ENCODE measurements at regions not wholly inside any gene's neighbourhood (a gene's known extent, or its start where the extent isn't known, plus 50 kb on each side); places are given as distances from the start of the nearest gene placed in this dataset.

DNA sequence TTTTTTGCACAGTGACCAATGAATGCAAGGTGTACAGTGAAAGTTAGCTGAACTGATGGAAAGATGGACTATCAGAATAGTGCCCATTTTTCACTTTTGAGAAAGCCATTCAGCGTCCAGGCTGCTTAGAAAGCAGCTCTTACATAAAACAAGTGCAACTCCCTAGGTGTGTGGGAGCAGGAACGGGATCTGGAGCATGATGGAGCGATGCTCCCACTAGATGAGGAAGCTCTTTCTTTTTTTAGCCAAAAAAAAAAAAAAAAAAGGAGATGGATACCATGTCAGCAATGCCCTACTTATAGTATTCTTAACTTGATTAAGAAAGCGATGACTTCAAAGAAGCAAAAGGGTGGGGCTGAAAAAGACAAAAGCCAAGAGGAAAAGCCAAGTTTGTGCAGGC is 925.5 kb downstream of the GATA3 start:
- Histone ChIP-seq H3K27ac (no peak overlapping the region), H3K4me3 (no peak overlapping the region), H3K4me1 (replicated peaks) (no peaks in the 10 kb centered on the region), H3K27me3 (replicated peaks; ENCODE audit: insufficient read depth) (no peaks in the 10 kb centered on the region), H3K9me3 (no peaks in the 10 kb centered on the region), H3K36me3 (no peaks in the 10 kb centered on the region)
- 77% methylated on average over 4 of the region's 4 CpGs for WGBS
- DNase-seq (ENCODE audit: low spot score): no peak
- intact Hi-C loops (cut with DNase I): no loop called here
- TF ChIP-seq CTCF (IDR thresholded peaks at IDR 0.05): no peak
- no peak for TF ChIP-seq POLR2A (IDR thresholded peaks at IDR 0.05)
- TF ChIP-seq POLR2AphosphoS5 (IDR thresholded peaks at IDR 0.05): no peak

DNA sequence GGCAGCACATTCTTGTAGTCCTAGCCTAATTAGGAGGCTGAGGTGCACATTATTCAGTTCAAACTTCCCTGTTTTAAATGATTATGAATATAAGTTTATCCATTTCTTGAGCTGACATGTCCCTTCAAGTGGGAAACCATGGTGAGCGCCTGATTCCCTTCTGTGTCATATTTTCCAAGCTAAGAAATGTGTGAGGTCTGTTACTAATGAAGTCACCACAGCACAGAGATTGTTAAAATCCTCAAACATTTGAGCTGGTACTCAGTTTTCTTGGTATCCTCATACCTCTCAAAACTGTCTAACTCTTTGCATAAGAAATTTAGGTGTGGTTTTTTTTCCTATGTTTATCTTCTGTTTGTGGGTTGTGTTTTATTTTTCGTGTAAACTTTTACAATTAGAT is 926.8 kb downstream of the GATA3 start:
- Histone ChIP-seq H3K27ac (no peak overlapping the region), H3K4me1 (replicated peaks) (no peaks in the 10 kb centered on the region), H3K36me3 (no peaks in the 10 kb centered on the region), H3K27me3 (replicated peaks; ENCODE audit: insufficient read depth) (no peaks in the 10 kb centered on the region), H3K9me3 (no peaks in the 10 kb centered on the region), H3K4me3 (no peak overlapping the region)
- no peak for TF ChIP-seq POLR2AphosphoS5 (IDR thresholded peaks at IDR 0.05)
- no peak for TF ChIP-seq CTCF (IDR thresholded peaks at IDR 0.05)
- no peak for TF ChIP-seq POLR2A (IDR thresholded peaks at IDR 0.05)
- intact Hi-C loops (cut with DNase I): no loop called here
- 73% methylated on average over 2 of the region's 2 CpGs for WGBS
- DNase-seq (ENCODE audit: low spot score): no peak

- Histone ChIP-seq H3K4me1 (replicated peaks) (no peaks in the 10 kb centered on the region), H3K36me3 (no peaks in the 10 kb centered on the region), H3K4me3 (no peak overlapping the region), H3K9me3 (no peaks in the 10 kb centered on the region), H3K27ac (no peak overlapping the region), H3K27me3 (replicated peaks; ENCODE audit: insufficient read depth) (no peaks in the 10 kb centered on the region)
- intact Hi-C loops (cut with DNase I): no loop called here
- WGBS: 94% methylated on average over 2 of the region's 2 CpGs
- TF ChIP-seq CTCF (IDR thresholded peaks at IDR 0.05) (no peak), POLR2AphosphoS5 (IDR thresholded peaks at IDR 0.05) (no peak), POLR2A (IDR thresholded peaks at IDR 0.05) (no peak)
- no peak for DNase-seq (ENCODE audit: low spot score)
Measured at GRCh38 chr10:8985651-8986050, 931.2 kb downstream of the GATA3 start.

DNA sequence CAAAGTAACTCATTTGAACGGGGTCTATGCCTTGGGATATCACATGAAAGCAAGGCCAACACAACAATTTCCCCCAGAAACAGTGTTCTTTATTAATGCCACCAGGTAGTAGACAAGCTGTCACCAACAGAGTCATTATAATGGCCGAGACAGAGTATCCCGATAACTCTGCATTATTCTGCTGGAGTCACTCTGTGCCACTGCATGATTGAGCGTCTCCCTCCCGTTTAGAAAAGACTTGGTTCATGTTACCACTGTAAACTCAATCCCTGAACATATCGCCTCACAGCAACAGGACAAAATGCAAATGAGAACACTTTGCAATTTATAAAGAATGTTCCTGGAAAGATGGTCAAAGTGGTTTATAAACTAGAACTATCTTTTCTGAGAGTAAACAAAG is 932.5 kb downstream of the GATA3 start:
- no peak for TF ChIP-seq CTCF (IDR thresholded peaks at IDR 0.05)
- no peak for TF ChIP-seq POLR2AphosphoS5 (IDR thresholded peaks at IDR 0.05)
- TF ChIP-seq POLR2A (IDR thresholded peaks at IDR 0.05): no peak
- no peaks in the 10 kb centered on the region for H3K4me1 ChIP-seq (replicated peaks)
- intact Hi-C loops (cut with DNase I): no loop called here

GRCh38 chr10:8987712-8988111 is 933.2 kb downstream of the GATA3 start:
- Histone ChIP-seq H3K9me3 (no peaks in the 10 kb centered on the region), H3K27ac (no peak overlapping the region), H3K4me3 (no peak overlapping the region), H3K4me1 (replicated peaks) (no peaks in the 10 kb centered on the region), H3K27me3 (replicated peaks; ENCODE audit: insufficient read depth) (no peaks in the 10 kb centered on the region), H3K36me3 (no peaks in the 10 kb centered on the region)
- 59% methylated on average over 1 of the region's 1 CpG for WGBS
- TF ChIP-seq POLR2A (IDR thresholded peaks at IDR 0.05) (no peak), CTCF (IDR thresholded peaks at IDR 0.05) (no peak), POLR2AphosphoS5 (IDR thresholded peaks at IDR 0.05) (no peak)
- DNase-seq (ENCODE audit: low spot score): no peak
- intact Hi-C loops (cut with DNase I): no loop called here

More for the DNA sequence above, 932.5 kb downstream of the GATA3 start:
- Histone ChIP-seq H3K27ac (no peak overlapping the region), H3K4me3 (no peak overlapping the region), H3K36me3 (no peaks in the 10 kb centered on the region), H3K27me3 (replicated peaks; ENCODE audit: insufficient read depth) (no peaks in the 10 kb centered on the region), H3K9me3 (no peaks in the 10 kb centered on the region)
- 78% methylated on average over 6 of the region's 6 CpGs for WGBS
- DNase-seq (ENCODE audit: low spot score): no peak
